SU-DHL-6 (cell line): ENCODE measurements at regions not wholly inside any gene's neighbourhood (a gene's known extent, or its start where the extent isn't known, plus 50 kb on each side); places are given as distances from the start of the nearest gene placed in this dataset.

Experiments used
- H2AFZ ChIP-seq: fragments of 200-600 bp; sonication (generic); 2 replicates; pipeline ENCODE4 v1.6.1; 2014; ENCODE audit warnings: low read depth, mild to moderate bottlenecking, moderate library complexity, mixed read lengths, antibody characterized with exemption, low read length; ENCODE audit not compliant: severe bottlenecking
- H3F3A ChIP-seq: fragments of 200-600 bp; shearing (Covaris generic); 2 replicates; pipeline ENCODE4 v1.6.0; 2016; ENCODE audit warnings: antibody characterized with exemption, mild to moderate bottlenecking; ENCODE audit not compliant: insufficient read depth
- H3K27ac ChIP-seq: fragments of 200-600 bp; sonication (generic); 2 replicates; pipeline ENCODE4 v1.5.1; 2016; ENCODE audit warnings: low read depth, mild to moderate bottlenecking, low read length, moderate library complexity, mixed read lengths
- H3K27me3 ChIP-seq: fragments of 200-600 bp; sonication (generic), shearing (Covaris generic); 2 replicates; pipeline ENCODE4 v1.6.0; 2014; ENCODE audit warnings: mild to moderate bottlenecking, low read length
- H3K36me3 ChIP-seq: fragments of 200-600 bp; sonication (generic); 2 replicates; pipeline ENCODE4 v1.6.1; 2014; ENCODE audit warnings: mild to moderate bottlenecking, low read length, mixed read lengths
- H3K4me2 ChIP-seq: fragments of 300-600, 200-600 bp; shearing (Covaris generic), sonication (generic); 2 replicates; pipeline ENCODE4 v1.6.0; 2014; ENCODE audit warnings: low read length, low read depth, mild to moderate bottlenecking; ENCODE audit not compliant: poor library complexity, severe bottlenecking
- H3K4me3 ChIP-seq: fragments of 200-600 bp; sonication (generic); 2 replicates; pipeline ENCODE4 v1.5.1; 2014; ENCODE audit warnings: antibody characterized with exemption, low read length, mild to moderate bottlenecking, mixed read lengths; ENCODE audit not compliant: insufficient read depth, poor library complexity, severe bottlenecking
- H3K79me2 ChIP-seq: fragments of 200-600 bp; sonication (generic); 2 replicates; pipeline ENCODE4 v1.6.1; 2014; ENCODE audit warnings: mild to moderate bottlenecking, low read length, moderate library complexity; ENCODE audit not compliant: insufficient read depth
- H3K9ac ChIP-seq: fragments of 200-600 bp; sonication (generic); 2 replicates; pipeline ENCODE4 v1.7.0; 2014; ENCODE audit warnings: mild to moderate bottlenecking, low read length
- H3K9me2 ChIP-seq: fragments of 200-600 bp; sonication (generic); replicated peaks from 2 replicates; pipeline ENCODE4 v1.6.1; 2014; ENCODE audit warnings: low read length; ENCODE audit not compliant: insufficient read depth
- H3K9me3 ChIP-seq: fragments of 200-600 bp; sonication (generic); 2 replicates; pipeline ENCODE4 v1.6.1; 2014; ENCODE audit warnings: low read length, mixed read lengths; ENCODE audit not compliant: insufficient read depth
- H4K20me1 ChIP-seq: fragments of 200-600 bp; sonication (generic); 2 replicates; pipeline ENCODE4 v1.6.1; 2014; ENCODE audit warnings: low read depth, mild to moderate bottlenecking, antibody characterized with exemption, low read length, moderate library complexity, mixed read lengths
- EZH2phosphoT487 ChIP-seq: fragments of 200-600 bp; sonication (generic), shearing (Covaris generic); conservative IDR thresholded peaks from 2 replicates; pipeline ENCODE4 v1.6.1; 2018; ENCODE audit warnings: mild to moderate bottlenecking, antibody characterized with exemption, low read length, moderate library complexity, mixed read lengths
- TF ChIP-seq, protein P1 (sequence below): fragments of 200-600 bp; sonication (generic); IDR thresholded peaks from one replicate; pipeline ENCODE4 v1.5.1; 2017; ENCODE audit warnings: antibody characterized with exemption, mild to moderate bottlenecking, low read length, moderate library complexity; ENCODE audit not compliant: insufficient read depth, poor library complexity, severe bottlenecking

DNA sequence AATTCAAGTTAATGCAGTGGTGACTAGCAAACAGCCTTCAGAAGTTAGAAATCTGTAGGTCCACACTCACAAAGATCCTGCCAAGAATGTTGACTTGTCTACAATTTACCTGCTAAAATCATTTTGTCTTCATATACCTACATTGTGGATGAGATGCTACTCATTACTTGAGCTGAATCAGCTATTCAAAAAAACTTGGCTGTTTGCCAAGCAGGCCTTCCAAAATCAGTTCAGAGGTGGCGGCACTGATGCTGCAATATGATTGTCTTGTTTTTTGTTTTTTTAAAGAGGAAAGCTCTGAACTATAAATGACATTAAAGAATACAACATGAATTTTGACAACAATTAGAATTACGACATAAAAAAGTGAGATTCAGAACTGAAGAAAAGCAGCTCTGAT, 354.7 kb upstream of the KHDRBS2 start:
- H3K27ac ChIP-seq, result no peak overlapping the region
- no peaks in the 10 kb centered on the region for H3K79me2 ChIP-seq
- no peak overlapping the region for H3K4me3 ChIP-seq
- H3F3A ChIP-seq, result no peaks in the 10 kb centered on the region
- no peaks in the 10 kb centered on the region for H3K9me2 ChIP-seq
- no peak overlapping the region for H3K9ac ChIP-seq
- TF ChIP-seq, protein P1, sequence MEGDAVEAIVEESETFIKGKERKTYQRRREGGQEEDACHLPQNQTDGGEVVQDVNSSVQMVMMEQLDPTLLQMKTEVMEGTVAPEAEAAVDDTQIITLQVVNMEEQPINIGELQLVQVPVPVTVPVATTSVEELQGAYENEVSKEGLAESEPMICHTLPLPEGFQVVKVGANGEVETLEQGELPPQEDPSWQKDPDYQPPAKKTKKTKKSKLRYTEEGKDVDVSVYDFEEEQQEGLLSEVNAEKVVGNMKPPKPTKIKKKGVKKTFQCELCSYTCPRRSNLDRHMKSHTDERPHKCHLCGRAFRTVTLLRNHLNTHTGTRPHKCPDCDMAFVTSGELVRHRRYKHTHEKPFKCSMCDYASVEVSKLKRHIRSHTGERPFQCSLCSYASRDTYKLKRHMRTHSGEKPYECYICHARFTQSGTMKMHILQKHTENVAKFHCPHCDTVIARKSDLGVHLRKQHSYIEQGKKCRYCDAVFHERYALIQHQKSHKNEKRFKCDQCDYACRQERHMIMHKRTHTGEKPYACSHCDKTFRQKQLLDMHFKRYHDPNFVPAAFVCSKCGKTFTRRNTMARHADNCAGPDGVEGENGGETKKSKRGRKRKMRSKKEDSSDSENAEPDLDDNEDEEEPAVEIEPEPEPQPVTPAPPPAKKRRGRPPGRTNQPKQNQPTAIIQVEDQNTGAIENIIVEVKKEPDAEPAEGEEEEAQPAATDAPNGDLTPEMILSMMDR, result no peak
- no peak for TF ChIP-seq EZH2phosphoT487
- H3K4me2 ChIP-seq, result no peak overlapping the region
- H2AFZ ChIP-seq, result no peak overlapping the region
- no peaks in the 10 kb centered on the region for H3K9me3 ChIP-seq
- H4K20me1 ChIP-seq, result no peaks in the 10 kb centered on the region
- H3K27me3 ChIP-seq, result no peaks in the 10 kb centered on the region
- H3K36me3 ChIP-seq, result no peaks in the 10 kb centered on the region

GRCh38 chr6:62626661-62627060, 340.6 kb upstream of the KHDRBS2 start:
- no peaks in the 10 kb centered on the region for H3K79me2 ChIP-seq
- no peaks in the 10 kb centered on the region for H3K9me2 ChIP-seq
- no peak overlapping the region for H3K9ac ChIP-seq

GRCh38 chr6:62623846-62624532, 338.0 kb upstream of the KHDRBS2 start:
- no peak overlapping the region for H3K27ac ChIP-seq
- no peaks in the 10 kb centered on the region for H3F3A ChIP-seq
- no peaks in the 10 kb centered on the region for H3K9me3 ChIP-seq
- no peaks in the 10 kb centered on the region for H3K9me2 ChIP-seq
- no peaks in the 10 kb centered on the region for H4K20me1 ChIP-seq
- no peaks in the 10 kb centered on the region for H3K36me3 ChIP-seq
- no peak overlapping the region for H3K4me3 ChIP-seq
- no peak overlapping the region for H3K4me2 ChIP-seq
- no peaks in the 10 kb centered on the region for H3K27me3 ChIP-seq
- no peaks in the 10 kb centered on the region for H3K79me2 ChIP-seq
- H3K9ac ChIP-seq, result no peak overlapping the region
- TF ChIP-seq, protein P1, result no peak
- TF ChIP-seq EZH2phosphoT487, result no peak
- H2AFZ ChIP-seq, result no peak overlapping the region

More at GRCh38 chr6:62626661-62627060, 340.6 kb upstream of the KHDRBS2 start:
- H3K27ac ChIP-seq, result no peak overlapping the region
- H2AFZ ChIP-seq, result peak overlapping the region; percentile 46
- TF ChIP-seq, protein P1, result no peak
- no peak for TF ChIP-seq EZH2phosphoT487
- H3K4me2 ChIP-seq, result no peak overlapping the region
- no peaks in the 10 kb centered on the region; the same call in 1 of the 2 replicates for H3F3A ChIP-seq
- H3K4me3 ChIP-seq, result no peak overlapping the region
- H3K27me3 ChIP-seq, result no peaks in the 10 kb centered on the region
- H4K20me1 ChIP-seq, result no peaks in the 10 kb centered on the region
- H3K36me3 ChIP-seq, result no peaks in the 10 kb centered on the region
- no peaks in the 10 kb centered on the region for H3K9me3 ChIP-seq
